Activated effector memory CD4-positive, alpha-beta T cell treated with anti-CD3 and anti-CD28 coated beads, Interleukin-2, amount 50 U/mL, for 16 hours (primary cell): ENCODE measurements at regions not wholly inside any gene's neighbourhood (a gene's known extent, or its start where the extent isn't known, plus 50 kb on each side); places are given as distances from the start of the nearest gene placed in this dataset.
"Not testable (repeated sequence)": the region's sequence is repeated elsewhere in the genome, so short reads cannot be mapped to it uniquely, and the experiment has no call there.

Source experiments
- DNase-seq: peaks from one replicate; pipeline ENCODE4 v3.0.0-alpha.2; 2020

- no peak for DNase-seq
These were observed 378.0 kb downstream of the CCSER2 start for GRCh38 chr10:84706431-84706830.

- no peak for DNase-seq
These were observed 378.5 kb downstream of the CCSER2 start for GRCh38 chr10:84706875-84707274.

GRCh38 chr10:84715911-84716310, 387.5 kb downstream of the CCSER2 start:
- no peak for DNase-seq

- DNase-seq, result no peak
These were observed 390.7 kb downstream of the CCSER2 start for GRCh38 chr10:84718877-84719616.

GRCh38 chr10:84719687-84720086, 391.3 kb downstream of the CCSER2 start:
- no peak for DNase-seq

GRCh38 chr10:84727398-84727797, 399.0 kb downstream of the CCSER2 start:
- no peak for DNase-seq

GRCh38 chr10:84739126-84739525, 410.7 kb downstream of the CCSER2 start:
- not testable (repeated sequence) for DNase-seq

GRCh38 chr10:84739641-84740040, 411.3 kb downstream of the CCSER2 start:
- no peak for DNase-seq

- DNase-seq, result no peak
These were observed 415.1 kb downstream of the CCSER2 start for GRCh38 chr10:84743483-84743882.

GRCh38 chr10:84755311-84755710, 426.9 kb downstream of the CCSER2 start:
- DNase-seq, result no peak

- not testable (repeated sequence) for DNase-seq
These were observed 428.3 kb downstream of the CCSER2 start for GRCh38 chr10:84756653-84757052.

GRCh38 chr10:84761994-84762614, 433.7 kb downstream of the CCSER2 start:
- not testable (repeated sequence) for DNase-seq

- no peak for DNase-seq
These were observed 434.5 kb downstream of the CCSER2 start for GRCh38 chr10:84762754-84763394.

GRCh38 chr10:84763965-84764364, 435.6 kb downstream of the CCSER2 start:
- no peak for DNase-seq

GRCh38 chr10:84765086-84765485, 436.7 kb downstream of the CCSER2 start:
- no peak for DNase-seq

- DNase-seq, result no peak
These were observed 437.3 kb downstream of the CCSER2 start for GRCh38 chr10:84765656-84766055.

GRCh38 chr10:84766923-84767322, 438.5 kb downstream of the CCSER2 start:
- DNase-seq, result no peak

- DNase-seq, result no peak
These were observed 439.7 kb downstream of the CCSER2 start for GRCh38 chr10:84768132-84768531.

- DNase-seq, result no peak
These were observed 442.4 kb downstream of the CCSER2 start for GRCh38 chr10:84770824-84771223.

- no peak for DNase-seq
These were observed 455.0 kb downstream of the CCSER2 start for GRCh38 chr10:84783386-84783785.

GRCh38 chr10:84783909-84784308, 455.5 kb downstream of the CCSER2 start:
- DNase-seq, result no peak

- no peak for DNase-seq
These were observed 456.4 kb downstream of the CCSER2 start for GRCh38 chr10:84784749-84785148.

GRCh38 chr10:84789026-84789425, 460.6 kb downstream of the CCSER2 start:
- DNase-seq, result no peak

GRCh38 chr10:84798312-84798711, 469.9 kb downstream of the CCSER2 start:
- no peak for DNase-seq
